Uterus (tissue), 2 donors: ENCODE measurements at regions not wholly inside any gene's neighbourhood (a gene's known extent, or its start where the extent isn't known, plus 50 kb on each side); places are given as distances from the start of the nearest gene placed in this dataset.

Experiments
- POLR2A ChIP-seq, 2 donors: fragments of 450-650 bp; IDR thresholded peaks; one replicate each; pipeline ENCODE4 v1.6.1; 2016; ENCODE audit warnings: antibody characterized with exemption in 2 of 2, mild to moderate bottlenecking in 1 of 2, moderate library complexity in 1 of 2
- TF ChIP-seq, protein P1 (sequence below), 4 experiments: fragments of 200-600 bp in 2 of 4; fragments of 450-650 bp in 2 of 4; sonication (generic) in 2 of 4; IDR thresholded peaks; one replicate each; pipeline ENCODE4 v1.5.1; 2016 to 2019; ENCODE audit warnings: antibody characterized with exemption in 4 of 4, mild to moderate bottlenecking in 2 of 4, moderate library complexity in 1 of 4

- TF ChIP-seq, protein P1, sequence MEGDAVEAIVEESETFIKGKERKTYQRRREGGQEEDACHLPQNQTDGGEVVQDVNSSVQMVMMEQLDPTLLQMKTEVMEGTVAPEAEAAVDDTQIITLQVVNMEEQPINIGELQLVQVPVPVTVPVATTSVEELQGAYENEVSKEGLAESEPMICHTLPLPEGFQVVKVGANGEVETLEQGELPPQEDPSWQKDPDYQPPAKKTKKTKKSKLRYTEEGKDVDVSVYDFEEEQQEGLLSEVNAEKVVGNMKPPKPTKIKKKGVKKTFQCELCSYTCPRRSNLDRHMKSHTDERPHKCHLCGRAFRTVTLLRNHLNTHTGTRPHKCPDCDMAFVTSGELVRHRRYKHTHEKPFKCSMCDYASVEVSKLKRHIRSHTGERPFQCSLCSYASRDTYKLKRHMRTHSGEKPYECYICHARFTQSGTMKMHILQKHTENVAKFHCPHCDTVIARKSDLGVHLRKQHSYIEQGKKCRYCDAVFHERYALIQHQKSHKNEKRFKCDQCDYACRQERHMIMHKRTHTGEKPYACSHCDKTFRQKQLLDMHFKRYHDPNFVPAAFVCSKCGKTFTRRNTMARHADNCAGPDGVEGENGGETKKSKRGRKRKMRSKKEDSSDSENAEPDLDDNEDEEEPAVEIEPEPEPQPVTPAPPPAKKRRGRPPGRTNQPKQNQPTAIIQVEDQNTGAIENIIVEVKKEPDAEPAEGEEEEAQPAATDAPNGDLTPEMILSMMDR (IDR thresholded peaks at IDR 0.05), result no peak
- TF ChIP-seq POLR2A (IDR thresholded peaks at IDR 0.05), result no peak
These were observed 465.4 kb downstream of the RASEF start for GRCh38 chr9:82597241-82598203.
